ENCODE measurements at regions not wholly inside any gene's neighbourhood (a gene's known extent, or its start where the extent isn't known, plus 50 kb on each side); places are given as distances from the start of the nearest gene placed in this dataset.
"Not testable (repeated sequence)": the region's sequence is repeated elsewhere in the genome, so short reads cannot be mapped to it uniquely, and the experiment has no call there.

DNA sequence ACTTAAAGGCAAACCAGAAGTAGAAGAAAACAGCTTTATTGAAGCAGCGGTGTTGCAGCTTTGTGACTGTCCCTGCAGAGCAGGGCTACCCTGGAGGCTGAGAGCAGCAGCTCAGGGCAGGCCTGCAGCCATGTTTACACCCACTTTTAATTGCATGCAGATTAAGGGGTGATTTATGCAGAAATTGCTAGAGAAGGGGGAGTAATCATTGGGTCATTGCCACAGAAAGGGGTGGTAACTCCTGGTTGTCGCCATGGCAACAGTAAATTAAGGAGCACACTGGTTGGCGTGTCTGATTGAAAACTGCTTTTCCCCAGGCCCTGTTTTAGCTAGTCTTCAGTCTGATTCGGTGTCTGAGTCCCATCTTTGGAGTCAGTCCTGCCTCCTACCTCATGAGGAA lies 195.4 kb upstream of the HDAC4 start:
- DNase-seq: no peak

DNA sequence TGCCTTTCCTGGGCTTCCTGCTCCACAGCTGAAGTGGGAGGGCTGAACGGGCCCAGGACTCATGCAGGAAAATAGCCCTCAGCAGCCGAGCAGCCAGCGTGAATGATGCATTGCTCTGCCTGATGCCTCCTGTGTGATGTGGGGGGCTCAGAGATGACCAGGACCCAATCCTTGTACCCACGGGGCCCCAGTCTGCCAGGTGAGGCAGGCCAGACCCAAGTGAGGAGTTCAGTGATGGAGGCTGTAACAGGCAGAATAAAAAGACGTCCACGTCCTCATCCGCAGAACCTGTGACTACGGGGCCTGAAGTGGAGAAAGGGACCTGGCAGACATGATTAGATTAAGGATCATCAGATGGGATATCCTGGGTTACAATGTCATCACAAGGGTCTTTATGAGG lies 194.9 kb upstream of the HDAC4 start:
- DNase-seq: no peak

DNA sequence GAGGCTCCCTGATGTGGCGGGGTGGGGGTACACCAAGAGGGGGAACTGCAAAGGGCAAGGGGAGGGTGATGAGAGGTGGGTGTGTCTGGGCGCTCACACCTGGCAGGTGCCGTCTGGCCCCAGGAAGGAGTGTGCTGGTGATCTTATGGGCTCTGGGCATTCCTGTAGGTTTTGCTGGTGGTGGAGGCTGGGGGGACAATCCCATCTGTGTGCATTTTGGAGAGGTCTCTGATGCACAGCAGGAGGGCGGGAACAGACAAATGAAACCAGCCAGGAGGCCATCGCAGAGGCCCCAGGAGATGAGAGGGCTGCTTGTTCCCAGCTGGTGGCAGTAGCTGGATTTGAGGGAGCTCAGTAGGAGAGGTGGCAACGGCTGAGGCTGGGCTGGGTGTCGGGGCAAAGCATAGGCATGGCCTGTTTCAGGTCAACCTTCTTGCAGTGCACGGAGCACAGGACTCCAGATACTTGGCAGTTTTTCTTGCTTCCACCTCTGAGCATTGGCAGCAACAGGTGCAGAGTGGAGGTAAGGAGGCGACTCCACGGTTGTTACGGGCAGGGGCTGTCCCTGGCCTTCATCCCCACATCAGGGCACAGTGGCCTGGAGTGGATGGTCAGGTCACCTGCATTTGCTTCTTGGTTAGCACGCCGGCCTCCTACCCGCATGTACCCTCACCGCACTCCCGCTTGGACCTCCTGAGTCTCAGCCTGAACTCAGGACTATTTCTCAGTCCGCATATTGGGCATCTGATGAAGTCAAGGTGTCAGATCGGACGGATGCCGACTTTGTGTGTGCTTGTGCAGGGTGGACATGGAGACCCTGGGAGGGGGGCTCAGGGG lies 194.2 kb upstream of the HDAC4 start:
- no peak for DNase-seq

DNA sequence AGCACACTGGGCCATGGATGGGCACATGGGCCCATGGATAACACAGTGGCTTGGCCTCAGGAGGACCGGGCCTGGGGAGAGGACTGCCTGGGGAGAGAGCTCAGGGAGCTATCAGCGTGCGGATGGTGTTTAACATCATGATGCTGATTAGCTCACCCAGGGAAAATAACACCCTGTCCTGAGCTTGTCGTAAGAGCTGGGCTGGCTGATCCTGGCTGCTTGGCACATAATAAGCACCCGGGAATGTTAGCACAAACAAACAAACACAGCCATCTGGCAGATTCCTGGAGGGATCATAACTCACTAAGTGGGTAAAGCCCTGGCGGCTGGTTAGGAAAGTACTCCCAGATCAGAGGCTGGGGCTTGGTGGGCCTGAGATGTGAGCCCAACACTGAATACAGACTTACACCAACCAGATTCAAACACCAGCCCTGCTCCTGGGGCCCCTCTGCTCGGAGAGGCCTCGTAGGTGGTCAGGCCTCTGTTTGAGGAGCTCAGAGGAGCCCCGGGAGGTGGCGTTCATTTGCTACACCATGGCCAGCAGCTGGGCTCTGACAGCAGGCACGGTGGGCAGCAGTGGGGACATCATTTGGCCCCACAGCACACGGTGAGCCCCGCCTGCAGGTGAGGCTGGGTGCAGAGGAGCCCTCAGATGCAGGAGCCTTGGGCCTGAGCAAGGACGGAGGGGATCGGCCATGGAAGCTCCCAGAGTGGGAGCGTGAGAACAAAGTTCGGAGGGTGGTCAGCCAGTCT lies 193.4 kb upstream of the HDAC4 start:
- no peak for DNase-seq

DNA sequence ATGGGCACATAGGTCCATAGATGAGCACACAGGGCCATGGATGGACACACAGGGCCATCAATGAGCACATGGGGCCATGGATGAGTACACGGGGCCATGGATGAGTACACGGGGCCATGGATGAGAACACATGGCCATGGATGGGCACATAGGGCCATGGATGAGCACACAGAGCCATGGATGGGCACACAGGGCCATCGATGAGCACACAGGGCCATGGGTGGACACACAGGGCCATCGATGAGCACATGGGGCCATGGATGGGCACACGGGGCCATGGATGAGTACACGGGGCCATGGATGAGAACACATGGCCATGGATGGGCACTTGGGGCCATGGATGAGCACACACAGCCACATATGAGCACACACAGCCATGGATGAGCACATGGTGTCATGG lies 192.6 kb upstream of the HDAC4 start:
- no peak for DNase-seq

DNA sequence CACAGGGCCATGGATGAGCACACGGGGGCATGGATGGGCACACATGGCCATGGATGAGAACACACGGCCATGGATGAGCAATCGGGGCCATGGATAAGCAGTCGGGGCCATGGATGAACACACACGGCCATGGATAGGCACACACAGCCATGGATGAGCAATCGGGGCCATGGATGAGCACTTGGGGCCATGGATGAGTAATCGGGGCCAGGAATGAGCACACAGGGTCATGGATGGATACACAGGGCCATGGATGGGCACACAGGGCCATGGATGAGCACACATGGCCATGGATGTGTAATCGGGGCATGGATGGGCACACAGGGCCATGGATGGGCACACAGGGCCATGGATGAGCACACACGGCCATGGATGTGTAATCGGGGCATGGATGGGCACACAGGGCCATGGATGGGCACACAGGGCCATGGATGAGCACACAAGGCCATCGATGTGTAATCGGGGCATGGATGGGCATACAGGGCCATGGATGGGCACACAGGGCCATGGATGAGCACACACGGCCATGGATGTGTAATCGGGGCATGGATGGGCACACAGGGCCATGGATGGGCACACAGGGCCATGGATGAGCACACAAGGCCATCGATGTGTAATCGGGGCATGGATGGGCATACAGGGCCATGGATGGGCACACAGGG lies 191.9 kb upstream of the HDAC4 start:
- not testable (repeated sequence) for DNase-seq

DNA sequence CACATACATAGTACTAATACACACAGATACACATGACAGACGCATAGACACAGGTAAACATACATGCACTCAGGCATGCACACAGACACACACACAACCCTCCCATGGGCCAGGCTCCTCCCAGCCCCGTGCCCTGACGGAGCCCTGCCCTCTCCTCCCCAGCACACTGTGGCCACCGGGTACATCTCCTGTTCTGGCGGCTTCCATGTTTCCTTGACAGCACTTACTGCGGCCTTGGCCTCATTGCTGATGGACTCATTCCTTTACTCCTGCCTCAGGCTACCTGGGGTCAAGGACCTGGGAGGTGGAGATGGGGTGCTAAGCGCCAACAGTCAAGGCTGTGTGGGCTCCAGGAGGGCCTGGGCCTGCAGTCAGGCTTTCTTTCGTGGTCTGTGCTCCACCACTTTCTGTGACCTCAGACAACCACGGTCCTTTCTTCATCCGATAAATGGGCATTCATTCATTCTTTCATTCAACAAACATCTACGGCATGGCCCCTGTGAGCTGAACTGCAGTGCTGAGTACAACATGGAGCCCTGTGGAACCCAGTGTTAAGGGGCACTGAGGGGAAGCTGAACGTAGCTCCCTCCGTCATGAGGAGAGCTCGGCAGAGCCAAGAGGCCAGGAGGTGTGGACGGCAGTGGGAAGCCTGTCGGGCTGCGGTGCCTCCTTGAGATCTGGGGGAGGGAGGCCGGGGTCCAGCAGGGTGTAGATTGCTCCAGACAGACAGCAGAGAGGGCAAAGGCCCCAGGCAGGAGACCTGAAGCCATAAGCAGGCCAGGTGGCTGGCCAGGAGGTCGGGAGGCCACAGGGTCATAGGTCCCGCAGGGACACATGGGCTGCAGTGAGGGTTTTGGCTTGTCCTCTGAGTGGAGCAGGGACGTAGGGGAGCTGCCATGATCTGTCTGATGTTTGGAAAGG lies 190.4 kb upstream of the HDAC4 start:
- no peak for DNase-seq

DNA sequence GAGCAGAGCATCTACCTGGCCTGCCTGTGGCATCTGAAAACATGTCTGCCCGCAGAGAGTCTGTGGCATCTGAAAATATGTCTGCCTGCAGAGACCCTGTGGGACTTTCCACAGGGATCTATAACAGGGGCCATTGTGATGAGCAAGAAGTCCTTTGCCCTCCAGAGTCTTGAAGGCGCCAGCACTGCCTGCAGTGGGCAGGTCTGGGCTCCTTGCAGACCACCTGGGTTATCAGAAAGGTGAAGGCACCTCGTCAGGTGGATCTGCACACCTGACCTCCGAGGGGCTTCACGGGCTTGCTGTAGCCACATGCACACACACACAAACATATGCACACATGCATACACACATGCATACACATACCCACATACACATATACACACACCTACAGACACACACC lies 189.5 kb upstream of the HDAC4 start:
- no peak for DNase-seq

DNA sequence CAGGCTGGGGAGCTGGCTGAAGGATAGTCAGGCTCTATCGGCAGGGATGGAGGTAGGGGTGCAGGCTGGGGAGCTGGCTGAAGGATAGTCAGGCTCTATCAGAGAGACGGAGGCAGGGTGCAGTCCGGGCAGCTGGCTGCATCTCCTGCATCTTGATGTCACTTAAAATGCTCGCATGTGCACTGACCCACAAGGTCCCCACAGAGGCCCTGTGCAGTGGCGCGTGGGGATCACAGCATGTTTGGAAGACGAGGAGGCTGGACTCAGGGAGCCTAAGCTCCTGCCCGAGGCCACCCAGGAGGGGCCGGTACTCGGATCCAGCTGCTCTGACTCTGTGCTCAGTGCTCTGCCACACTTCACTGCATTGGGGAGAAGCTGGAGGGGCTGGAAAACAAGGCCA lies 189.0 kb upstream of the HDAC4 start:
- no peak for DNase-seq

DNA sequence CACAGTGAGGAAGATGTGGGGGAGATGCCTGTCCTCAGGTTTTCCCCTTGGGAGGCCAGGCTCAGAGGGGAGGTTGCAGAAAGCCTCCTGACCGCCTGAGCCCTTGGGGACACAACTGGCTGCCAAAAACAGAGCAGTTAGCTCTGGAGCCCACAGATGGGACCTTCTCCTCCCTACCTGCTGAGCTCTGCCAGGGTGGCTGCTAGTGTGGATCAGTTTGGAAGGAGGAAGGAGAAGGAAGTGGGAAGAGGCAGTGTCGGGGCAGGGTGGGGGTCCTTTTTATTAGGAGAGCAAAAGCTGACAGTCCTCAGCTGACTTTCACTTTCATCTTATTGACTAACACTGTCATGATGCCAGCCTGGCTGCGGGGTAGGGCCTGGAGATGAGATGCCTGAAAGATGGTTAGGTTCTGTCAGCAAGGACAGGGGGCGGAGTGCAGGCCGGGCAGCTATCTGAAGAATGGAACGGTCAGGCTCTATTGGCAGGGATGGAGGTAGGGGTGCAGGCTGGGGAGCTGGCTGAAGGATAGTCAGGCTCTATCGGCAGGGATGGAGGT lies 188.5 kb upstream of the HDAC4 start:
- DNase-seq: no peak

DNA sequence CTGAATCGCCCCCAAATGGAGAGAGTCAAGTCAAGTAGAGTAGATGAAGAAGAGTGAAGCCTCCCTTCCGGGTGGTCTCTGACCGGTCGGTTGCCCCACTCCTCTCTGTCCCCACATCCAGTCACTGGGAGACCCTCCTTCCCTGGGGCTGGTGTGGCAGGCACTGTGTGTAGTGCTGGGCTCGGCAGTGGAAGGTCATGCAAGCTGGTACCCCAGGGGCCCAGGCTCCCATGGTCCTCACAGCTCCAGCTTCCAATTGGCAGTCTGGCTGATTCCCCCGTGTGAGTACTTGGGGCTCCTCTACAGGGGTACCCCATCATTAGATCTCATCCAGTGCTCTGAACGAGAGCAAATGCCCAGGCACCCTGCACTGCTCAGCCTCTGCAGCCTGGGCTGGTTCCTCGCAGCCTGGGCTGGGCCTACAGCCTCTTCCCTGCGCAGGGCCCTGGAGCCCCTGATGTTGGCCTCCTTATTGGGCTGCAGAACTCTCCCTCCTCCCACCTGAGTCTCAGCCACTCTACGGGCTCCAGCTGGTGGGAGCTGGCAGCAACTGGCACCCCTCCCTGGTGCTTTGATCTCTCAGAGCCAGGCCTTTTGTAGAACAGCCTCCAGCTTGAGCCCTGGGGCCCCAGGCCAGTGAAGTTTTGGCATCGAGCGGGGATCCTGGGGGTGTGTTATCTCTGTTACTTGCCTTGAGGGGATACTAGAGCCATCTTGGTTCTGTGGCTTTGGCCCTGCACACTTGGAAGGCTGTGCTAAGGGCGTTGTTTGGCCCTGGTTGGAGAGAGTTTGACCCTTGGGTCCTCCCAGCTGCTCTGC lies 187.8 kb upstream of the HDAC4 start:
- DNase-seq: no peak

DNA sequence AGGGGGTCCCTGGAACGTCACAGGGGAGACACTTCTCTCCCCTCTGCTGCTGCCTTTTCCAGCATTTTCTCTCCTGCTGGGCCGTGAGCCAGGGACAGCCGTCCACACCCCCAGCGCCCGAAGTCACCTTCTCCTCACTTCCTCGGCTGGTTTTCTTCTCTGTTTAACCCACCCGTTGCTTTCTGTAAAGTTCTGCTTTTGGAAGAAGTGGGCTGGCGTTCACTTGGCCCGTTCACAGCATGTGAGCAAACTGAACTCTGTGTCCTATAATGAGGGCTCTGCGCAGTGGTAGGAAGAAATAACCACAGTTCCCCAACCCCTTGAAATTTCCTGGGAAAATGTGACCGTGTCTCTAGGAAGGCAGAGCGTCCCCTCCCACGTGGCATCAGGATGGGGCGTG lies 187.0 kb upstream of the HDAC4 start:
- DNase-seq: no peak

DNA sequence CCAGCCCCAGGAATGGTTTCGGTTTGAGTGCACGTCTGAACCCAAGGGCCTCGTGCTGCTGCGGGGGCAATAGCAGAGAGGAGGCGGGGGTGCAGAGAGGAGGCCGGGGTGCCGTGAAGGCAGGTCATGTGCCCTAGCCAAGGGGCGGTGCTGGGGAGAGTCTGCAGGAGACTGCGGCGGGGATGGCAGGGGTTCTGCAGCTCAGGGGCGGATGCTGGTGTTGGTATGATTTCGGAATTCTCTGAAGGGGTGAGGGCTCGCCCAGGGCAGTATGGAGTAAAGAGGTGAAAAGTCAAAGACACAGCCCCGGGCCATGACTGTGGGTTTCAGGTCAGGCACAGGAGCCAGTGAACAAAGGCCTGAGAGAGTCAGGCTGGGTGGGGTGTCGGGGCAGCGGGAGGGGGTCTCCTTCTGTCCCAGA lies 186.5 kb upstream of the HDAC4 start:
- no peak for DNase-seq

DNA sequence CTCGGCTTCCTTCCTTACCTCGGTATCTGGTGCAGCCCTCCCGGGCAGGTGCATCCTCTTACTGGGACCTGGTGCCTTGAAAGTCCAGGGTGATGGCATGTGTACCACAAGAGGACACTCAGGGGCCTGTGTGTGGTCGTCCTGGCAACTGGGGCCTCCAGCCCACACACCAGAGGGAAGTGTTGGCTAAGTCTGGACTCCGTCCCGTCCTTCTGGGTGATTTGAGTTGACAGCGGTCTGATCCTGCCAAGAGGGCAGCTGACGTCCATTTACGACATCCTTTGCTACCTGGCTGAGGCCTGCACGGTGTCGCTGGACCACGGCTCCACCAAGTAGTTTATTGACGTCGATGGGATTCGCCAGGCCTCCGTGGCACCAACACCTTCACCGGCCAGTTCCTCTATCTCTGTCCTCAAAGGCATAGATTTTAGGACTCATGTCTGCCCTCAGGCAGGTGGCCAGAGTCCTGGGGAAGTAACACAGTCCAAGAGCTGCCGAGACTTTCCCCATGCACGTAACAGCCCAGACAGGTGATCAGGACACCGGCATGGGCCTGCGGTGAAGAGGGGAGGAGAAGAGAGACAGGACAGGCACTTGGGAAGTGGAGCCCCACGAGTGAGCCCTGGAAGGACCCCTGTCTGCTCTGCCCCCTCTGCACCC lies 186.0 kb upstream of the HDAC4 start:
- no peak for DNase-seq

DNA sequence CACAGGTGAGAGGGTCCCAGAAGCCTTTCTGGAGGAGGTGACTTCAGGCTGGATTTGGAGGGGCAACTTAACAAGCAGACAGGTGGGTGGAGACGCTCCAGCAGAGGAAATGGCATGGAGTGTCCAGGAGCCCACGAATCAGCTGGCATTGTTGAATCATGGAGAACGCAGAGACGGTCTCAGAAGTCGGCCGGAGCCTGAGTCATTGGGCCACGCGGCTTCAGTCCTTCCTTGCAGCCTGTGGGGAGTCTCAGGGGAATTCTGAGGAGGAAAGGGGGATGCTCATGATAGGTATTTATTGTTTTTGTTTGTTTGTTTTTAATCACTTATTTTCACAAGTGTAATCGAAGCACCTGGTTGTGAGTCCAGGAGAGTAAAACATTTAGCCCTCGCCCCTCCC lies 184.6 kb upstream of the HDAC4 start:
- no peak for DNase-seq

DNA sequence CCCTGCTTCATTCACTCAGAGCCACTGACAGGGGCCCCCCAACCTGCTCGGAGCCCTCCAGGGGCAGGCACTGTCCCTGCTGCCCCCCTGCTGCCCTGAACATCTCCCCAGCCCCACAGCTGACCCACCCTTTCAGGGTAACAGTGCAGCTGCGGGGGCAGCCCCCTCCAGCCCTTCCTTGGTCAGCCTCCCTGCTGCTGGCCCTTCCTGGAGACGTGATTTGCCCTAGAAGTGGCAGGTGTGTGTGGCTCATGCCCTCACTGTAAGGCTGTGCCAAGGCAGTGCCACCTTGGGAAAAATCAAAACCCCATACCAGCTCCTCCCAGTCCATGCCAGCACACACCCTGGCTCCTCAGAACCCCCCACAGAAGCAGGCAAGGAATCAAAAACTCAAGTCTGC lies 184.2 kb upstream of the HDAC4 start:
- no peak for DNase-seq

DNA sequence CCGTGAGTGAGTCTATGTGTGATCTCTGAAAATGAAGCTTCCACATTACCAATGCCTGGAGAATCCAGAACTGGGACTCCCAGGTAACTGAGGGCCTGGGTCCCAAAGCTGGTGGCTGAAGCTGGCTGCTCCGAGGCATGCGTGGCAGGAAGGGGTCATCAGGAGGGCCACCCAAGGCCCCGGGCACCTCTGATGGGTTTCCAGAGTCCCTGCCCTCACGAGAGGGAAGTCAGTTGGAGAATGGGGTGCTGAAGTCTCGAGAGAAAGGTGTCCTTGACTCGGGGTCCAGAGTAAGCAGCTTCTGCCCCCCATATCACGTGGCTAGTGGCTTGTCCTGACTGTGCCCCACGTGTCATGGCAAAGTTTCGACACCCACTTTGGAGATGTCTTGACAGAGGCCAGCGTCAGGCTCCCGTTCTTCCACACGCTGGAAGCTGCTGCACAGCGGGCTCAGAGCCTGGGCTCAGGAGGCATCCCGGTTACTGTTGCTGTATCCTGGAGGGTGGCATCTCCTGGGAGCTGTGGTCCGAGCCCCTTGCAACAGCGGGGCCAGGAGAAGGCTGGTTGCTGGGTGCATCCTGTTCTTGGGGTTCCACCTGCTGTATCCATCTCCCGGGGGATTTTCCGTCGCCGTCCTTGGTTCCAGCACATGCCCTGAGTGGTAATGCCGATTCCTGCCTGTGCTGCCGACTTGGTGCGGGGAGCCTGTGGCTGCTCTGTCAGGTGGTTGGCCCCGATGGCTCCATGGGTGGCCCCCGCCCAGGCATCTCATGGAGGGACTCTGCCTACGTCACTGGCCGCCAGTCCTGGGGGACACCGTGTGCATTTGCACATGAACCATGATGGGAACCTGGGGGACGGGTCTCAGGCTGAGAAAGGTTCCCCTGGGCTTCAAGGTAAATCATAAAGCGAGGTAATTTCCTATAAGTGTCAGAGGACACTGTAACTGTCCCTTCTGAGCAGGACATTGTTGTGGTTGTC lies 183.3 kb upstream of the HDAC4 start:
- no peak for DNase-seq

DNA sequence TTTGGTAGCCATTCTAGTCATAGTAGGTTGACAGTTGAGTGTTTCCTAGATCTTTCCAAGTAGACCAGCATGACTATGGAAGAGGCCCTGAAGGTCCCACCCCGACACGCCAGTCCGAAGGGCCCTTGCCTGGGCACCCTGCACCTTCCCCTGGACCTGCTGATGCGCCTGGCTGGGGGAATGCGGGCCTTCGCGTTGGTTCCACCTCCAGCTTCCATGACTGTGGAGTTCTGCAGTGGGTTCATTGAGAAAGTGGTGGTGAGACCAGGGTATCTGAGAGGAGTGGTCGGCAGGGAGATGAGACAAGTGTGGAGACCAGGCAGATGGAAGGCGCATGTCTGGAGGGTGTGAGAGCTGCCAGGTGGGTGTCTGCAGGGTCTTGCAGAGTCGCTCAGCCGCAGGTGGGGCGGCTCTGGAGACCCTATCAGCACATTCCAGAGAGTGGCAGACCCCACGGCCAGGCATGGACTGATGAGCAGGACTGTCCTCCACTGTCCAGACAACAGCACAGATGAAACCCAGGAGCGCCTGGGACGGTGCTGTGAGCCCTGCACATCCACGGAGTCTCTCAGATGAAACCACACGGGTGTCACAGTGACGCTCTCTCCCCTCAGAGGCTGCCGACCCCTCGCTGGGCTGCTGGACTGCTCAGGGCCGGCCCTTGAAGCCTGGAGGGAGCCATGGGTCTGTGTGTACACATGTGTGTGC lies 182.5 kb upstream of the HDAC4 start:
- no peak for DNase-seq

DNA sequence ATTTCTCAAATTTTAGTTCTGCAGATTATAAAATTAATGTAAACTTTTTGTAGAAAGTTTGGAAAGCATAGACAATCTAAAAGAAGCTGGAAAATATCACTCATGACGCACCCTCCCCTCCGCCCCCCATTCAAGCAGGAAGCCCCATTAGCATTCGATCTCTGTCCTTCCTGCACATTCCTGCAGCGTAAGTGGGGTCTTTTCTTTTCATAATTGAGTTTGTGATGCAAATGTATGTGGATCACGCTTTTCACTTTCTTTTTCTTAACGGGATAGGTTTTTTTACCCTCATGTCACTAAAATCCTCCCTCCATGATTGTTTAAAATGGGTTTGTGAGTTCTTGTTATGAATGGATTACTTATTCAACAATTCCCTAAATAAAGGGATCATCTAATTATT lies 181.7 kb upstream of the HDAC4 start:
- DNase-seq: no peak

All from dermis blood vessel endothelial cell (primary cell).